K562 (cell line): ENCODE measurements at regions not wholly inside any gene's neighbourhood (a gene's known extent, or its start where the extent isn't known, plus 50 kb on each side); places are given as distances from the start of the nearest gene placed in this dataset.

Experiments used
- CEBPB ChIP-seq: fragments of 450-650 bp; IDR thresholded peaks from 2 replicates; pipeline ENCODE4 v1.6.1; 2016; ENCODE audit warnings: missing genetic modification characterization, missing compliant biosample characterization
- CTCF ChIP-seq, 3 experiments: IDR thresholded peaks in 2 of 3; conservative IDR thresholded peaks in 1 of 3; 2 replicates each; pipeline ENCODE4 v1.5.1; 2011 to 2012; ENCODE audit warnings: low read length in 3 of 3, mild to moderate bottlenecking in 3 of 3, control low read depth in 2 of 3, improper control_type of control experiment in 1 of 3, inconsistent platforms in 1 of 3, low read depth in 1 of 3, mixed read lengths in 1 of 3, moderate library complexity in 1 of 3; ENCODE audit not compliant: insufficient read depth in 2 of 3
- EP300 ChIP-seq: IDR thresholded peaks from 2 replicates; pipeline ENCODE4 v1.6.1; 2012; ENCODE audit warnings: low read length, improper control_type of control experiment
- HMGXB4 ChIP-seq: sonication (generic); formaldehyde crosslinking; IDR thresholded peaks from 2 replicates; pipeline ENCODE4 v1.8.1; 2023; ENCODE audit warnings: mild to moderate bottlenecking, missing genetic modification reagents
- MYC ChIP-seq, 2 experiments: fragments of 250-450 bp in 1 of 2; sonication (Bioruptor Pico) in 1 of 2; IDR thresholded peaks; 2 replicates each; pipeline versions ENCODE4 v1.5.1 to v1.6.1; 2012 to 2021; ENCODE audit warnings: low read depth in 2 of 2, borderline replicate concordance in 1 of 2, improper control_type of control experiment in 1 of 2, low read length in 1 of 2, mild to moderate bottlenecking in 1 of 2, moderate library complexity in 1 of 2
- RNF2 ChIP-seq: sonication (generic); IDR thresholded peaks from 2 replicates; pipeline ENCODE4 v1.6.1; 2016
- TCF7 ChIP-seq: sonication (generic); IDR thresholded peaks from 2 replicates; pipeline ENCODE4 v1.6.1; 2016; ENCODE audit warnings: antibody characterized with exemption, borderline replicate concordance

- TF ChIP-seq EP300 (no peak), TCF7 (no peak), MYC (IDR thresholded peaks at IDR 0.05; ENCODE audit: low read depth, low read length) (no peak), MYC (CRISPR knock-in tag; IDR thresholded peaks at IDR 0.05; ENCODE audit: borderline replicate concordance, low read depth) (no peak), CEBPB (no peak), HMGXB4 (CRISPR knock-in tag) (no peak), CTCF (IDR thresholded peaks at IDR 0.05 in 2 of 3, conservative IDR thresholded peaks at IDR 0.05 in 1 of 3; ENCODE audit: insufficient read depth in 2 of 3, low read depth in 1 of 3, low read length in 3 of 3) (no peak), RNF2 (no peak)
Observed at GRCh38 chr22:47386812-47387510, 624.5 kb downstream of the TBC1D22A start.
